H9 (cell line): ENCODE measurements at regions not wholly inside any gene's neighbourhood (a gene's known extent, or its start where the extent isn't known, plus 50 kb on each side); places are given as distances from the start of the nearest gene placed in this dataset.
A peak's percentile ranks its signal among the peaks of the same experiment; 100 is the strongest.

Source experiments
- DNase-seq: peaks from one replicate; pipeline ENCODE4 v3.0.0-alpha.2; 2017
- H2AFZ ChIP-seq: one replicate; pipeline ENCODE4 v1.6.1; 2013; ENCODE audit warnings: mild to moderate bottlenecking, low read length, control low read depth, moderate library complexity
- H2AK5ac ChIP-seq: 2 replicates; pipeline ENCODE4 v1.6.1; 2013; ENCODE audit warnings: low read length, control low read depth, mixed read lengths; ENCODE audit not compliant: insufficient read length
- H2BK120ac ChIP-seq: one replicate; pipeline ENCODE4 v1.6.1; 2013; ENCODE audit warnings: low read depth, mild to moderate bottlenecking, low read length, control low read depth, inconsistent platforms; ENCODE audit not compliant: poor library complexity, severe bottlenecking
- H2BK12ac ChIP-seq: 2 replicates; pipeline ENCODE4 v1.6.1; 2013; ENCODE audit warnings: low read length, control low read depth, mixed read lengths, low read depth; ENCODE audit not compliant: insufficient read length
- H2BK15ac ChIP-seq: 2 replicates; pipeline ENCODE4 v1.6.1; 2013; ENCODE audit warnings: low read depth, low read length, control low read depth
- H2BK20ac ChIP-seq: one replicate; pipeline ENCODE4 v1.6.1; 2013; ENCODE audit warnings: low read depth, mild to moderate bottlenecking, low read length, control low read depth, inconsistent platforms; ENCODE audit not compliant: poor library complexity, severe bottlenecking
- H2BK5ac ChIP-seq: 2 replicates; pipeline ENCODE4 v1.6.1; 2013; ENCODE audit warnings: low read length, control low read depth, mixed read lengths; ENCODE audit not compliant: insufficient read length
- H3K14ac ChIP-seq: 2 replicates; pipeline ENCODE4 v1.6.1; 2013; ENCODE audit warnings: low read length, control low read depth; ENCODE audit not compliant: insufficient read depth
- H3K18ac ChIP-seq: 2 replicates; pipeline ENCODE4 v1.6.1; 2013; ENCODE audit warnings: low read depth, mild to moderate bottlenecking, mixed read lengths, low read length, control low read depth; ENCODE audit not compliant: insufficient read length
- H3K23ac ChIP-seq: 2 replicates; pipeline ENCODE4 v1.6.1; 2013; ENCODE audit warnings: low read length, control low read depth, mixed read lengths, low read depth; ENCODE audit not compliant: insufficient read length
- H3K23me2 ChIP-seq: 2 replicates; pipeline ENCODE4 v1.6.1; 2013; ENCODE audit warnings: low read depth, mild to moderate bottlenecking, mixed read lengths, low read length, control low read depth; ENCODE audit not compliant: insufficient read length, poor library complexity, severe bottlenecking
- H3K27ac ChIP-seq: 2 replicates; pipeline ENCODE4 v1.5.1; 2013; ENCODE audit warnings: low read length, control low read depth, mixed read lengths, low read depth; ENCODE audit not compliant: insufficient read length
- H3K27me3 ChIP-seq: 2 replicates; pipeline ENCODE4 v1.6.1; 2013; ENCODE audit warnings: low read length, control low read depth, inconsistent platforms; ENCODE audit not compliant: insufficient read depth
- H3K4ac ChIP-seq: 2 replicates; pipeline ENCODE4 v1.6.1; 2013; ENCODE audit warnings: low read depth, mild to moderate bottlenecking, control low read depth, inconsistent platforms, low read length, moderate library complexity
- H3K4me1 ChIP-seq: 2 replicates; pipeline ENCODE4 v1.6.1; 2013; ENCODE audit warnings: low read length, control low read depth, inconsistent platforms; ENCODE audit not compliant: insufficient read depth
- H3K4me2 ChIP-seq: 2 replicates; pipeline ENCODE4 v1.6.1; 2013; ENCODE audit warnings: low read length, control low read depth, mixed read lengths; ENCODE audit not compliant: insufficient read length, insufficient read depth
- H3K56ac ChIP-seq: 2 replicates; pipeline ENCODE4 v1.6.1; 2013; ENCODE audit warnings: low read depth, mild to moderate bottlenecking, mixed read lengths, low read length, control low read depth; ENCODE audit not compliant: insufficient read length
- H3K79me1 ChIP-seq: 2 replicates; pipeline ENCODE4 v1.6.1; 2013; ENCODE audit warnings: low read depth, mild to moderate bottlenecking, moderate library complexity, low read length, control low read depth, inconsistent platforms; ENCODE audit not compliant: insufficient read depth, poor library complexity, severe bottlenecking
- H3K79me2 ChIP-seq: 2 replicates; pipeline ENCODE4 v1.6.1; 2013; ENCODE audit warnings: low read length, control low read depth, inconsistent platforms; ENCODE audit not compliant: insufficient read depth
- H3K9ac ChIP-seq: 2 replicates; pipeline ENCODE4 v1.6.1; 2013; ENCODE audit warnings: low read length, control low read depth, mixed read lengths; ENCODE audit not compliant: insufficient read length; ENCODE audit errors: extremely low read depth
- H3K9me3 ChIP-seq: one replicate; pipeline ENCODE4 v1.6.1; 2013; ENCODE audit warnings: low read depth, low read length, inconsistent platforms; ENCODE audit not compliant: control insufficient read depth
- H3T11ph ChIP-seq: one replicate; pipeline ENCODE4 v1.6.1; 2013; ENCODE audit warnings: mild to moderate bottlenecking, low read length, control low read depth, inconsistent platforms
- H4K20me1 ChIP-seq: one replicate; pipeline ENCODE4 v1.6.1; 2013; ENCODE audit not compliant: control insufficient read depth, insufficient read length, insufficient read depth
- H4K5ac ChIP-seq: 2 replicates; pipeline ENCODE4 v1.6.1; 2013; ENCODE audit warnings: low read depth, mild to moderate bottlenecking, mixed read lengths, low read length, control low read depth; ENCODE audit not compliant: insufficient read length
- H4K8ac ChIP-seq: replicated peaks from 2 replicates; pipeline ENCODE4 v1.6.1; 2013; ENCODE audit warnings: low read length, control low read depth, mixed read lengths, low read depth; ENCODE audit not compliant: insufficient read length
- H4K91ac ChIP-seq: 2 replicates; pipeline ENCODE4 v1.6.1; 2013; ENCODE audit warnings: low read depth, mild to moderate bottlenecking, moderate library complexity, mixed read lengths, low read length, control low read depth; ENCODE audit not compliant: insufficient read length
- H3K27ac Mint-ChIP-seq, 3 experiments: 2 replicates in 2 of 3; 3 replicates in 1 of 3; pipeline ENCODE4 v1.8.0; 2020 to 2021; ENCODE audit warnings: mixed read lengths in 3 of 3, mild to moderate bottlenecking in 1 of 3, moderate library complexity in 1 of 3
- H3K27me3 Mint-ChIP-seq: 2 replicates; pipeline ENCODE4 v1.8.0; 2021; ENCODE audit warnings: low read depth, mild to moderate bottlenecking, moderate library complexity, mixed read lengths
- H3K36me3 Mint-ChIP-seq, 3 experiments: 2 replicates in 2 of 3; 3 replicates in 1 of 3; pipeline ENCODE4 v1.8.0; 2020 to 2021; ENCODE audit warnings: low read depth in 3 of 3, mixed read lengths in 3 of 3; ENCODE audit not compliant: insufficient read depth in 1 of 3
- H3K4me1 Mint-ChIP-seq, 2 experiments: 2 replicates each; pipeline ENCODE4 v1.8.0; 2020; ENCODE audit warnings: mixed read lengths in 2 of 2
- H3K4me3 Mint-ChIP-seq, 2 experiments: 2 replicates in 1 of 2; 3 replicates in 1 of 2; pipeline ENCODE4 v1.8.0; 2020 to 2021; ENCODE audit warnings: mild to moderate bottlenecking in 2 of 2, mixed read lengths in 2 of 2, moderate library complexity in 1 of 2
- H3K9me3 Mint-ChIP-seq, 2 experiments: 2 replicates in 1 of 2; 3 replicates in 1 of 2; pipeline ENCODE4 v1.8.0; 2020; ENCODE audit warnings: mild to moderate bottlenecking in 2 of 2, mixed read lengths in 2 of 2, moderate library complexity in 1 of 2
- WGBS: extraction: QIAGEN DNeasy Blood & Tissue Kit; methylation state at CpG from one replicate; pipeline ENCODE4 v1.1.7; 2013; ENCODE audit warnings: missing lambda C conversion rate, low lambda C conversion rate, mixed read lengths; ENCODE audit not compliant: insufficient read length; ENCODE audit errors: extremely low coverage; 5-methylcytosine and 5-hydroxymethylcytosine counted together
- TF ChIP-seq, protein P1 (sequence below): fragments of 200-600 bp; sonication (generic); conservative IDR thresholded peaks from 3 replicates; pipeline ENCODE4 v1.8.0; 2021; ENCODE audit warnings: antibody characterized with exemption, mild to moderate bottlenecking

DNA sequence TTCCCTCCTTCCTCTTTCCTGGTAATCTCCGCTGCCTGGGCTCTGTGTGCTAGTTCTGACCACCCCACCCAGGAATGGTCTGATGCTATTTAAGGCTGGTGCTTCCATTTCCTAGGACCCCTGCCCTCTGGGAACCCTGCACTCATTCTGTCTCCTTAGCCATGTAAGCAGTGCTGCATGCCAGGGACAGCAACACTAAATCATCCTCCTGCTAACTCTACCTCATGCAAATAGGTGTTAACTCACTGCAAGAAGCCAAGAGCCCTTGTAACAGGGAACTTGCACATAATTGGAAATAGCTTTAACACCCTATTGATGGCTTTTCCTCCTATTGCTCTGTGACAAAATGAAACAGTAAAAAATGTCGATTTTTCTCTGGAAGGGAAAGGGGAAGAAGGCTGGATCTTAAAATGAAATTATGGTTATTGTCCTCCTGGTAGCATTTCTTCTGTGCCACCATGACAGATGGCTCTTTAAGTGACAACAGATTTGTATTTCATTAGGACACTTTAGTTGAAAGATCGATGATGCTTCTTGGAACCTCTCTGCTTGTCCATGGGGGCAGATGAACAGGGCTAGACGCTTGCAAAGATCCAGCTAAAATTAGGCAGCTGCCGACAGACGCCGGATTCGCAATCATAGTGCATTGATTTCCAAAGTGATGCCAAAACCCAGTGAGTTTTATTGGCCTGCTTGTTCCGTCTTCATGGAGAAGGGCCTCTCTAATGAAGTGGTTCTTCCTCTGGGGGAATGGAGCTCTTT is 551.7 kb downstream of the MATN1 start:
- Histone ChIP-seq H3K23ac (no peak overlapping the region), H3K4me1 (no peaks in the 10 kb centered on the region), H3K27ac (no peak overlapping the region), H3K9ac (no peak overlapping the region), H4K5ac (no peak overlapping the region), H2BK5ac (no peak overlapping the region), H3K9me3 (no peaks in the 10 kb centered on the region), H3K56ac (no peak overlapping the region), H4K20me1 (no peaks in the 10 kb centered on the region), H3K79me2 (no peaks in the 10 kb centered on the region), H2AFZ (no peak overlapping the region), H3K23me2 (no peaks in the 10 kb centered on the region), H2BK20ac (no peak overlapping the region), H3T11ph (no peak overlapping the region), H3K18ac (no peak overlapping the region), H3K27me3 (no peaks in the 10 kb centered on the region), H2AK5ac (no peak overlapping the region), H4K8ac (no peak overlapping the region), H3K14ac (no peak overlapping the region), H3K4me2 (no peak overlapping the region), H2BK12ac (no peak overlapping the region), H2BK120ac (no peak overlapping the region), H3K4ac (no peak overlapping the region), H3K79me1 (no peaks in the 10 kb centered on the region), H4K91ac (no peak overlapping the region), H2BK15ac (no peak overlapping the region)
- Mint-ChIP-seq H3K27me3 (no peaks in the 10 kb centered on the region), H3K4me1 (peaks cover 3 to 14% of the 10 kb centered on the region in 2 experiments), H3K9me3 (peaks cover 0 to 3% of the 10 kb centered on the region in 2 experiments; a peak in 2 of 5 replicates), H3K27ac (peak overlapping the region in 1 of 3 experiments; percentile 72; a peak in 2 of 7 replicates), H3K4me3 (no peak overlapping the region), H3K36me3 (no peaks in the 10 kb centered on the region)
- WGBS = no CpG with 5 or more reads among the region's 9 CpGs
- DNase-seq = no peak
- TF ChIP-seq, protein P1, sequence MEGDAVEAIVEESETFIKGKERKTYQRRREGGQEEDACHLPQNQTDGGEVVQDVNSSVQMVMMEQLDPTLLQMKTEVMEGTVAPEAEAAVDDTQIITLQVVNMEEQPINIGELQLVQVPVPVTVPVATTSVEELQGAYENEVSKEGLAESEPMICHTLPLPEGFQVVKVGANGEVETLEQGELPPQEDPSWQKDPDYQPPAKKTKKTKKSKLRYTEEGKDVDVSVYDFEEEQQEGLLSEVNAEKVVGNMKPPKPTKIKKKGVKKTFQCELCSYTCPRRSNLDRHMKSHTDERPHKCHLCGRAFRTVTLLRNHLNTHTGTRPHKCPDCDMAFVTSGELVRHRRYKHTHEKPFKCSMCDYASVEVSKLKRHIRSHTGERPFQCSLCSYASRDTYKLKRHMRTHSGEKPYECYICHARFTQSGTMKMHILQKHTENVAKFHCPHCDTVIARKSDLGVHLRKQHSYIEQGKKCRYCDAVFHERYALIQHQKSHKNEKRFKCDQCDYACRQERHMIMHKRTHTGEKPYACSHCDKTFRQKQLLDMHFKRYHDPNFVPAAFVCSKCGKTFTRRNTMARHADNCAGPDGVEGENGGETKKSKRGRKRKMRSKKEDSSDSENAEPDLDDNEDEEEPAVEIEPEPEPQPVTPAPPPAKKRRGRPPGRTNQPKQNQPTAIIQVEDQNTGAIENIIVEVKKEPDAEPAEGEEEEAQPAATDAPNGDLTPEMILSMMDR = no peak
